A549 (cell line): ENCODE measurements at regions not wholly inside any gene's neighbourhood (a gene's known extent, or its start where the extent isn't known, plus 50 kb on each side); places are given as distances from the start of the nearest gene placed in this dataset.

ENCODE experiments used
- ATAC-seq, 2 experiments: fragments of 200-7000 bp in 1 of 2; fragments of >200 bp in 1 of 2; cut with Nextera tagmentation in 1 of 2; cut with Tn5 transposase in 1 of 2; 3 replicates each; pipeline versions ENCODE4 v1.8.0 to v1.9.1; 2018 to 2020; ENCODE audit warnings: mild to moderate bottlenecking in 1 of 2, moderate library complexity in 1 of 2
- CTCF ChIA-PET: fragments of 300-600 bp; sonication (Branson Sonifier 250); formaldehyde crosslinking; extraction: SDS; loops from one replicate; lab custom pipeline; 2021; ENCODE audit warnings: antibody characterized with exemption, inconsistent platforms; lab: Yijun Ruan, JAX
- POLR2A ChIA-PET: fragments of 350-600 bp; formaldehyde crosslinking; extraction: SDS; loops from one replicate; lab custom pipeline; 2021; ENCODE audit warnings: antibody characterized with exemption, inconsistent platforms; lab: Yijun Ruan, JAX
- DNase-seq, 2 experiments: peaks; one replicate each; pipeline versions ENCODE4 v3.0.0 to v3.0.0-alpha.2; 2011 to 2016; ENCODE audit warnings: low read depth in 1 of 2, low spot score in 1 of 2
- FAIRE-seq: peaks from 2 replicates; lab custom pipeline; 2011; peaks lifted over from hg19 to GRCh38; lab: Jason Lieb, UNC
- H3K27ac ChIP-seq, 2 experiments: fragments of >200 bp; sonication (Bioruptor Twin); formaldehyde crosslinking; 3 replicates each; pipeline ENCODE4 v1.5.1; 2016 to 2017
- H3K4me1 ChIP-seq: fragments of >200 bp; sonication (Bioruptor Twin); formaldehyde crosslinking; 3 replicates; pipeline ENCODE4 v1.6.1; 2016
- H3K4me2 ChIP-seq: fragments of >200 bp; sonication (Bioruptor Twin); formaldehyde crosslinking; 3 replicates; pipeline ENCODE4 v1.6.1; 2016
- H3K4me3 ChIP-seq: fragments of >200 bp; sonication (Bioruptor Twin); formaldehyde crosslinking; 3 replicates; pipeline ENCODE4 v1.5.1; 2016
- H3K9me3 ChIP-seq: fragments of >200 bp; sonication (Bioruptor Twin); formaldehyde crosslinking; 3 replicates; pipeline ENCODE4 v1.6.1; 2016
- EHF ChIP-seq: fragments of 250-450 bp; sonication (Bioruptor Pico); IDR thresholded peaks from 2 replicates; pipeline ENCODE4 v1.5.0; 2020; ENCODE audit warnings: mild to moderate bottlenecking
- EHMT2 ChIP-seq: fragments of 200-600 bp; sonication (generic); IDR thresholded peaks from 2 replicates; pipeline ENCODE4 v1.6.1; 2016; ENCODE audit warnings: antibody characterized with exemption, low read depth, mild to moderate bottlenecking, moderate library complexity
- EP300 ChIP-seq, 2 experiments: fragments of >200 bp; sonication (Bioruptor Twin); formaldehyde crosslinking; IDR thresholded peaks; 2 replicates in 1 of 2; 3 replicates in 1 of 2; pipeline ENCODE4 v1.6.1; 2016 to 2017
- FOSL2 ChIP-seq, 2 experiments: fragments of 450-650 bp in 1 of 2; fragments of >200 bp in 1 of 2; sonication (Bioruptor Twin) in 1 of 2; formaldehyde crosslinking; IDR thresholded peaks; 2 replicates each; pipeline versions ENCODE4 v1.5.0 to v1.6.1; 2016 to 2020; ENCODE audit warnings: mild to moderate bottlenecking in 1 of 2, moderate library complexity in 1 of 2
- FOXS1 ChIP-seq: fragments of 250-450 bp; sonication (Bioruptor Pico); IDR thresholded peaks from 2 replicates; pipeline ENCODE4 v1.5.0; 2020; ENCODE audit warnings: mild to moderate bottlenecking, moderate library complexity
- HOXB13 ChIP-seq: fragments of 250-450 bp; sonication (Bioruptor Pico); IDR thresholded peaks from 2 replicates; pipeline ENCODE4 v1.5.0; 2020; ENCODE audit warnings: low read depth, mild to moderate bottlenecking, moderate library complexity
- JUN ChIP-seq, 2 experiments: fragments of >200 bp; sonication (Bioruptor Twin); formaldehyde crosslinking; IDR thresholded peaks; 2 replicates in 1 of 2; 3 replicates in 1 of 2; pipeline ENCODE4 v1.6.1; 2016 to 2017
- KDM1A ChIP-seq: fragments of 200-600 bp; sonication (generic); IDR thresholded peaks from 2 replicates; pipeline ENCODE4 v1.6.1; 2016; ENCODE audit warnings: low read depth, mild to moderate bottlenecking
- KDM5A ChIP-seq: fragments of 200-600 bp; sonication (generic); IDR thresholded peaks from 2 replicates; pipeline ENCODE4 v1.6.1; 2016; ENCODE audit warnings: antibody characterized with exemption, mild to moderate bottlenecking
- MAZ ChIP-seq: fragments of 150-350 bp; IDR thresholded peaks from 2 replicates; pipeline ENCODE4 v1.6.1; 2014; ENCODE audit warnings: antibody characterized with exemption, low read depth, low read length, borderline replicate concordance
- NFE2L2 ChIP-seq: fragments of 150-350 bp; conservative IDR thresholded peaks from 2 replicates; pipeline ENCODE4 v1.6.1; 2014; ENCODE audit warnings: low read length
- NR3C1 ChIP-seq: fragments of >200 bp; sonication (Bioruptor Twin); formaldehyde crosslinking; IDR thresholded peaks from 3 replicates; pipeline ENCODE4 v1.6.1; 2017
- RARB ChIP-seq: fragments of 250-450 bp; sonication (Bioruptor Pico); IDR thresholded peaks from 2 replicates; pipeline ENCODE4 v1.8.0; 2021; ENCODE audit warnings: mild to moderate bottlenecking, moderate library complexity
- RNF2 ChIP-seq: fragments of 200-600 bp; sonication (generic); IDR thresholded peaks from 2 replicates; pipeline ENCODE4 v1.6.1; 2016; ENCODE audit warnings: low read depth, mild to moderate bottlenecking, antibody characterized with exemption, moderate library complexity, borderline replicate concordance
- SMC3 ChIP-seq: fragments of >200 bp; sonication (Bioruptor Twin); formaldehyde crosslinking; IDR thresholded peaks from 3 replicates; pipeline ENCODE4 v1.6.1; 2018; ENCODE audit warnings: inconsistent platforms
- SREBF2 ChIP-seq: fragments of 450-650 bp; IDR thresholded peaks from 2 replicates; pipeline ENCODE4 v1.6.1; 2014; ENCODE audit warnings: mild to moderate bottlenecking, moderate library complexity
- TP53 ChIP-seq: fragments of 250-450 bp; sonication (Bioruptor Pico); IDR thresholded peaks from 2 replicates; pipeline ENCODE4 v1.5.0; 2021; ENCODE audit warnings: mild to moderate bottlenecking, moderate library complexity
- ZFP36 ChIP-seq: fragments of 450-650 bp; IDR thresholded peaks from 2 replicates; pipeline ENCODE4 v1.6.1; 2014; ENCODE audit warnings: borderline replicate concordance; ENCODE audit not compliant: partially characterized antibody
- ZNF302 ChIP-seq: fragments of 250-450 bp; sonication (Bioruptor Pico); IDR thresholded peaks from 2 replicates; pipeline ENCODE4 v1.9.0; 2021; ENCODE audit warnings: inconsistent platforms, mild to moderate bottlenecking, moderate library complexity
- ZSCAN20 ChIP-seq: fragments of 250-450 bp; sonication (Bioruptor Pico); IDR thresholded peaks from 2 replicates; pipeline ENCODE4 v1.8.0; 2022; ENCODE audit warnings: mild to moderate bottlenecking, moderate library complexity
- WGBS: methylation state at CpG from one replicate; pipeline ENCODE4 v1.1.6; 2017; ENCODE audit errors: missing lambda C conversion rate; 5-methylcytosine and 5-hydroxymethylcytosine counted together
- TF ChIP-seq, protein P1 (sequence below): fragments of >200 bp; sonication (Bioruptor Twin); formaldehyde crosslinking; IDR thresholded peaks from 2 replicates; pipeline ENCODE4 v1.6.1; 2016
- TF ChIP-seq, protein P2 (sequence below): fragments of >200 bp; sonication (Bioruptor Twin); formaldehyde crosslinking; IDR thresholded peaks from 3 replicates; pipeline ENCODE4 v1.5.1; 2016
- TF ChIP-seq, protein P3 (sequence below): IDR thresholded peaks from 2 replicates; pipeline ENCODE4 v1.6.1; 2012
- TF ChIP-seq, protein P4 (sequence below): fragments of 450-650 bp; IDR thresholded peaks from 2 replicates; pipeline ENCODE4 v1.6.1; 2014; ENCODE audit warnings: antibody characterized with exemption
- TF ChIP-seq, protein P5 (sequence below): fragments of 150-350 bp; IDR thresholded peaks from 2 replicates; pipeline ENCODE4 v1.6.1; 2014; ENCODE audit warnings: low read depth, mild to moderate bottlenecking, low read length
- TF ChIP-seq, protein P6 (sequence below): fragments of 250-450 bp; sonication (Bioruptor Pico); IDR thresholded peaks from 2 replicates; pipeline ENCODE4 v1.5.0; 2021; ENCODE audit warnings: mild to moderate bottlenecking, moderate library complexity, borderline replicate concordance
- TF ChIP-seq, protein P7 (sequence below): fragments of >200 bp; sonication (Bioruptor Twin); formaldehyde crosslinking; IDR thresholded peaks from 3 replicates; pipeline ENCODE4 v1.6.1; 2016

DNA sequence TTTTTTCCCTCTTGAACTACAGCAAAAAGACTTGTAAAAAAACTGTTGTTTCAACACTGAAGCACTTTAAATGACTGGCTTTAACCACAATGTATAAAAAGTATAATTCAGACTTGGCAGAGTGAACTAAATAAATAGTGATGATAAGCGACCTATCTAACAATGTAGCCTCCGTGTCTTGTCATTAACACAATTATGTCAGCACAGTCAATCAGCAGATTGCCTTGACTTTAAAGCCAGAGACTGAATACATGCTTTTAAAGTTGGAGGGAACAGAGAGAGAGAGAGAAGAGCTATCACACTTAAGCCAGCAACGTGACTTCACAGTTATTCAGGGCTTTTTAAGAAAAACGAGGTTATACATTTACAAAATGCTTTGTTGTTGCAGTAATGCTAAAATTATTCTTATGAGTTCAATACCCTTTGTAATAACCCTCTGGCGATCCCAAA, 378.1 kb downstream of the LMO4 start:
- ChIA-PET CTCF (no interaction called here), POLR2A (no interaction called here)
- H3K9me3 ChIP-seq = peaks cover 3% of the 10 kb centered on the region; the same call in 1 of the 3 replicates
- no peak for FAIRE-seq
- no peak overlapping the region for H3K4me3 ChIP-seq
- H3K4me1 ChIP-seq = 0 out of 3 replicates have a peak, but pooled peaks cover 3% of the 10 kb centered on the region
- no peak for DNase-seq
- H3K27ac ChIP-seq = no peak overlapping the region
- no peak overlapping the region for H3K4me2 ChIP-seq
- no peak for ATAC-seq
- TF ChIP-seq SMC3 (no peak), TP53 (no peak), ZSCAN20 (CRISPR knock-in tag) (no peak), NFE2L2 (no peak), HOXB13 (CRISPR knock-in tag) (no peak), NR3C1 (no peak), SREBF2 (no peak), RNF2 (no peak), EHF (CRISPR knock-in tag) (no peak), EP300 (IDR thresholded peaks at IDR 0.05) (no peak), FOXS1 (no peak), FOSL2 (IDR thresholded peaks at IDR 0.05) (no peak), FOSL2 (CRISPR knock-in tag; IDR thresholded peaks at IDR 0.05) (no peak), RARB (CRISPR knock-in tag) (no peak), ZNF302 (no peak), ZFP36 (no peak)
- TF ChIP-seq, protein P1, sequence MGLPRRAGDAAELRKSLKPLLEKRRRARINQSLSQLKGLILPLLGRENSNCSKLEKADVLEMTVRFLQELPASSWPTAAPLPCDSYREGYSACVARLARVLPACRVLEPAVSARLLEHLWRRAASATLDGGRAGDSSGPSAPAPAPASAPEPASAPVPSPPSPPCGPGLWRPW = no peak
- TF ChIP-seq, protein P2, sequence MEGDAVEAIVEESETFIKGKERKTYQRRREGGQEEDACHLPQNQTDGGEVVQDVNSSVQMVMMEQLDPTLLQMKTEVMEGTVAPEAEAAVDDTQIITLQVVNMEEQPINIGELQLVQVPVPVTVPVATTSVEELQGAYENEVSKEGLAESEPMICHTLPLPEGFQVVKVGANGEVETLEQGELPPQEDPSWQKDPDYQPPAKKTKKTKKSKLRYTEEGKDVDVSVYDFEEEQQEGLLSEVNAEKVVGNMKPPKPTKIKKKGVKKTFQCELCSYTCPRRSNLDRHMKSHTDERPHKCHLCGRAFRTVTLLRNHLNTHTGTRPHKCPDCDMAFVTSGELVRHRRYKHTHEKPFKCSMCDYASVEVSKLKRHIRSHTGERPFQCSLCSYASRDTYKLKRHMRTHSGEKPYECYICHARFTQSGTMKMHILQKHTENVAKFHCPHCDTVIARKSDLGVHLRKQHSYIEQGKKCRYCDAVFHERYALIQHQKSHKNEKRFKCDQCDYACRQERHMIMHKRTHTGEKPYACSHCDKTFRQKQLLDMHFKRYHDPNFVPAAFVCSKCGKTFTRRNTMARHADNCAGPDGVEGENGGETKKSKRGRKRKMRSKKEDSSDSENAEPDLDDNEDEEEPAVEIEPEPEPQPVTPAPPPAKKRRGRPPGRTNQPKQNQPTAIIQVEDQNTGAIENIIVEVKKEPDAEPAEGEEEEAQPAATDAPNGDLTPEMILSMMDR = no peak
- TF ChIP-seq, protein P3, sequence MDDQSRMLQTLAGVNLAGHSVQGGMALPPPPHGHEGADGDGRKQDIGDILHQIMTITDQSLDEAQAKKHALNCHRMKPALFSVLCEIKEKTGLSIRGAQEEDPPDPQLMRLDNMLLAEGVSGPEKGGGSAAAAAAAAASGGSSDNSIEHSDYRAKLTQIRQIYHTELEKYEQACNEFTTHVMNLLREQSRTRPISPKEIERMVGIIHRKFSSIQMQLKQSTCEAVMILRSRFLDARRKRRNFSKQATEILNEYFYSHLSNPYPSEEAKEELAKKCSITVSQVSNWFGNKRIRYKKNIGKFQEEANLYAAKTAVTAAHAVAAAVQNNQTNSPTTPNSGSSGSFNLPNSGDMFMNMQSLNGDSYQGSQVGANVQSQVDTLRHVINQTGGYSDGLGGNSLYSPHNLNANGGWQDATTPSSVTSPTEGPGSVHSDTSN = no peak
- TF ChIP-seq, protein P4, sequence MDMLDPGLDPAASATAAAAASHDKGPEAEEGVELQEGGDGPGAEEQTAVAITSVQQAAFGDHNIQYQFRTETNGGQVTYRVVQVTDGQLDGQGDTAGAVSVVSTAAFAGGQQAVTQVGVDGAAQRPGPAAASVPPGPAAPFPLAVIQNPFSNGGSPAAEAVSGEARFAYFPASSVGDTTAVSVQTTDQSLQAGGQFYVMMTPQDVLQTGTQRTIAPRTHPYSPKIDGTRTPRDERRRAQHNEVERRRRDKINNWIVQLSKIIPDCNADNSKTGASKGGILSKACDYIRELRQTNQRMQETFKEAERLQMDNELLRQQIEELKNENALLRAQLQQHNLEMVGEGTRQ = no peak
- 67% methylated on average over 5 of the region's 5 CpGs for WGBS

DNA sequence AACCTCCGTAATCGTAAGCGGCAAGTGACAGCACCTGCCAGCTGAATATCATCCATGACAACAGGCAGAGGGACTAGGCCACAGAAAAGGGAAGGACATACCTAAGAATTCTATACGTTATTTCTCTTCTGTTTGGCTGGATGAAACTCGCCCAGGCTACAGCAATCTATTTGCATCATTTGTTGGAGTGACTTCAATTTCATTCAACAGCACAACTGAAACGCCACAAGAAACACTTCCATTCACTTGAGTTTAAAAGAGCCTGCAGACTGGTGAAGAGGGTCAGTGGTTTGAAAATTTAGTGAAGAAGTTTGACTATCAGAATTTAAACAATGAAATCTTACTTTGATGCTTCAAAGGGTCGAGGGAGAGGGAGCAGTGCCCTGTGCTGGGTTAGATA, 378.7 kb downstream of the LMO4 start:
- Histone ChIP-seq H3K4me1 (0 out of 3 replicates have a peak, but pooled peaks cover 3% of the 10 kb centered on the region), H3K9me3 (peaks cover 3% of the 10 kb centered on the region; the same call in 1 of the 3 replicates)
- DNase-seq (no peak), ATAC-seq (no peak), FAIRE-seq (no peak)
- POLR2A ChIA-PET = no interaction called here
- TF ChIP-seq EHMT2 (no peak), RNF2 (no peak), ZNF302 (no peak), KDM5A (no peak), JUN (IDR thresholded peaks at IDR 0.05) (no peak), MAZ (no peak), SREBF2 (no peak), KDM1A (no peak)
- TF ChIP-seq, protein P5, sequence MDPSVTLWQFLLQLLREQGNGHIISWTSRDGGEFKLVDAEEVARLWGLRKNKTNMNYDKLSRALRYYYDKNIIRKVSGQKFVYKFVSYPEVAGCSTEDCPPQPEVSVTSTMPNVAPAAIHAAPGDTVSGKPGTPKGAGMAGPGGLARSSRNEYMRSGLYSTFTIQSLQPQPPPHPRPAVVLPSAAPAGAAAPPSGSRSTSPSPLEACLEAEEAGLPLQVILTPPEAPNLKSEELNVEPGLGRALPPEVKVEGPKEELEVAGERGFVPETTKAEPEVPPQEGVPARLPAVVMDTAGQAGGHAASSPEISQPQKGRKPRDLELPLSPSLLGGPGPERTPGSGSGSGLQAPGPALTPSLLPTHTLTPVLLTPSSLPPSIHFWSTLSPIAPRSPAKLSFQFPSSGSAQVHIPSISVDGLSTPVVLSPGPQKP = no peak
- TF ChIP-seq, protein P6, sequence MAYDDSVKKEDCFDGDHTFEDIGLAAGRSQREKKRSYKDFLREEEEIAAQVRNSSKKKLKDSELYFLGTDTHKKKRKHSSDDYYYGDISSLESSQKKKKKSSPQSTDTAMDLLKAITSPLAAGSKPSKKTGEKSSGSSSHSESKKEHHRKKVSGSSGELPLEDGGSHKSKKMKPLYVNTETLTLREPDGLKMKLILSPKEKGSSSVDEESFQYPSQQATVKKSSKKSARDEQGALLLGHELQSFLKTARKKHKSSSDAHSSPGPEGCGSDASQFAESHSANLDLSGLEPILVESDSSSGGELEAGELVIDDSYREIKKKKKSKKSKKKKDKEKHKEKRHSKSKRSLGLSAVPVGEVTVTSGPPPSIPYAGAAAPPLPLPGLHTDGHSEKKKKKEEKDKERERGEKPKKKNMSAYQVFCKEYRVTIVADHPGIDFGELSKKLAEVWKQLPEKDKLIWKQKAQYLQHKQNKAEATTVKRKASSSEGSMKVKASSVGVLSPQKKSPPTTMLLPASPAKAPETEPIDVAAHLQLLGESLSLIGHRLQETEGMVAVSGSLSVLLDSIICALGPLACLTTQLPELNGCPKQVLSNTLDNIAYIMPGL (CRISPR knock-in tag) = no peak
- TF ChIP-seq, protein P7, sequence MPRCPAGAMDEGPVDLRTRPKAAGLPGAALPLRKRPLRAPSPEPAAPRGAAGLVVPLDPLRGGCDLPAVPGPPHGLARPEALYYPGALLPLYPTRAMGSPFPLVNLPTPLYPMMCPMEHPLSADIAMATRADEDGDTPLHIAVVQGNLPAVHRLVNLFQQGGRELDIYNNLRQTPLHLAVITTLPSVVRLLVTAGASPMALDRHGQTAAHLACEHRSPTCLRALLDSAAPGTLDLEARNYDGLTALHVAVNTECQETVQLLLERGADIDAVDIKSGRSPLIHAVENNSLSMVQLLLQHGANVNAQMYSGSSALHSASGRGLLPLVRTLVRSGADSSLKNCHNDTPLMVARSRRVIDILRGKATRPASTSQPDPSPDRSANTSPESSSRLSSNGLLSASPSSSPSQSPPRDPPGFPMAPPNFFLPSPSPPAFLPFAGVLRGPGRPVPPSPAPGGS = no peak
- TF ChIP-seq, all 56 proteins: peak for 0
- CTCF ChIA-PET = no interaction called here
- no peak overlapping the region for H3K27ac ChIP-seq
- 86% methylated on average over 7 of the region's 7 CpGs for WGBS
- no peak overlapping the region for H3K4me2 ChIP-seq
- no peak overlapping the region for H3K4me3 ChIP-seq
